HG03095 (cell line): ENCODE measurements at regions not wholly inside any gene's neighbourhood (a gene's known extent, or its start where the extent isn't known, plus 50 kb on each side); places are given as distances from the start of the nearest gene placed in this dataset.

Source experiments
- ATAC-seq: cut with Tn5 transposase; IDR thresholded peaks from one replicate; pipeline ENCODE4 v1.9.1; 2021; ENCODE audit warnings: moderate library complexity; ENCODE audit not compliant: unreplicated experiment

DNA sequence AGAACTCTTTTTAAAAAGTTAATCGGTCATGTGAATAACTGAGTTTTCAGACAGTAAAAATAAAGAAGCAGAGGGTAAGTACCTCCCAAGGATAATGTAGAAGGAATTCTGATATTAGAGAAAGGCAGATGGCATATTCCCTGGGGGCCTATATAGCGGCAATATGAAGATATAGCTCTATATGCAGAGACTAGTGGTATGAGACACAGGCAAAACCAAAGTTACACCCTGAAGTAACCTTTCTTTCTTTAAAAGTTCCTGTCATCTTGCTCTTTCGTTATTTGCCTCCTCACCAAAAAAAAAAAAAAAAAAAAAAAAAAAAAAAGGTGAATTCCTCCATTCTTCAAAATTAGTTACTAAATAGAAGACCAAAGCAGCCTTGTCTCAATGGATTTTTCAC, 76.2 kb upstream of the ARHGAP32 start:
- ATAC-seq: no peak

DNA sequence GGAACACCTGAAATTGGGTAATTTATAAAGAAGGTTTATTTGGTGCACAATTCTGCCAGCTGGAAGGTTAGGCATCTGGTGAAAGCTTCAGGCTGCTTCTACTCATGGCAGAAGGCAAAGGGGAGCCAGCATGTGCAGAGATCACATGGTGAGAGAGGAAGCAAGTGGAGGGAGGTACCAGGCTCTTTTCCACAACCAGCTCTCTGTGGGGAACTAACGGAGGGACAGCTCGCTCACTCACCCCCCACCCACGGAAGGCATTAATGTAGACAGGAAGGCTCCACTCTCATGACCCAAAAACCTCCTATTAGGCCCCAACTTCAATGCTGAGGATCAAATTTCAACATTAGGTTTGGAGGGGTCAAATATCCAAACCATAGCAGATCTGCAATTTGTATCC, 75.6 kb upstream of the ARHGAP32 start:
- no peak for ATAC-seq

DNA sequence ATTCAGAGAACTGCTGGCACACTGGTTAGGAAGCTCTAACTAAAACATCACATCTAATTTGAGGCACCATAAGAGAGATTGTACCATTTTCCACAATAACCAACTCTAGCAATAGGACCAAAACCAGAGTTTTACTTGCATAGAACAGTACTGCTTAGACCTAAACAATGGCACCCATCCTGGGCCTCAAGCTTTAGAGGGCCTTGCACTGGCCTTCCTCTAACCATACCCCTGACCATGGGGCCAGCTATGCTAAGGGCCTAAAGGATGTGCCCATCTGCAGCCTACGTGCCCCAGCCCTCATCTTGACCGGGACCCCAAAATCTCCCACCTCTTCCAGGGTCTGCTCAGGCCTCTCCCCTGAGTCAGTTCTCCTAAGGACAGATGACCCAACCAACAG, 74.4 kb upstream of the ARHGAP32 start:
- no peak for ATAC-seq

DNA sequence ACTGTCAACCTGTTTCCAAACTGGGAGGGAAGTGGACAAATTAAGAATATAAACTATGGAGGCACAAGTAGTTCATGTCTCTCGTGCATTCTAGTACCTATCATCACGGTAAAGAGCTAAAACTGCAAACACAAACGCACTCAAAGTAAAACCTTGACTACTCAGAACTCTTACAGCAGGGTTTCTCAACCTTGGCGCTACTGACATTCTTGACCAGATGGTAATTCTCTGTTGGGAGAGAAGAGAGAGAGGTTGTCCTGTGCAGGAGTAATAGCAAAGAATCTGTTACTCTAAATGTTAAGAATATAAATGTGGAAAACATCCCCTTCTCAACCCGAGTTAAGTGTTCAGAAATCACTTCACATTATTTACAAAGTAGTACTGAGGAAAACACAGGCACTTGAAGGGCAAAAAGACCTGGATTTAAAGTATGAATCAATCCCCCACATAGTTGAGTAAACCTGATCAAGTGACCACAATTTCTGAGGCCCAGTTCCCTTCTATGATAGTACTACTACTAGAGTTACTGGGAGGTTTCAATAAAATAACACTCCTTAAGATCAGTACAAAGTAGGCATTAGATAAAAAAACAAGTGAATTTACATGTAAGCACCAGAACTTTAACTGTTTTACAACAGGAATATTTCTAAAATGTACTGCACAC, 73.1 kb upstream of the ARHGAP32 start:
- ATAC-seq: no peak

DNA sequence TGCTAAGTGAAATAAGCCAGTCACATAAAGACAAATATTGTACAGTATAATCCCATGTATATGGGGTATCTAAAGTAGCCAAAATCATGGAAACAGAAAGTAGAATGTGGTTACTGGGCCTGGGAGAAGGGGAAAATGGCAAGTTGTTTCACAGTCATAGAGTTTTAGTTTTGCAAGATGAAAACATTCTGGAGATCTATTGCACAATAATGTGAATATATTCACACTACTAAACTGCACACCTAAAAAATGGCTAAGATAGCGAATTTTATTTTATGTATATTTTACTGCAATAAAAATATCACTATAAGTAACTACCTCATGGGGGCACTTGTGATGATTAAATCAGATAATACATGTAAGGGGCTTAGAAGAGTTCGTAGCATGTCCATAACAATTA, 72.0 kb upstream of the ARHGAP32 start:
- ATAC-seq: no peak

DNA sequence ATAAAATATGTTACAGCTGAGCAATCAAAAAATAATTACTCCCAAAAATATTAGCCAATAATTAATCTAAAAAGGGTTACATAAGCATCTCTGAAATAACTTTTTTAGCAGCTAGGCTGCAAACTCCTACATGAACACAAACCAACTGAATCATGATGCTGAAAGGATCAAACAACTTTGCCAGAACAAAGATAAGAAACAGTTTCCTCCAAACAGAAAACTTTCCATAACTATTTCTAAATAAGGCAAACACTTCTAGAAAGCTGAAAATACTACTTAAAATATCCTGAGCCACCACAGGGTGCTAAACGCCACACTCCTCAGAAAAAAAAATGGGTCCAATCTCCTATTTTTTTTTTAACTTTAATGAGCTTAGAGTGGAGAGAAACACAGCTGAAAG, 68.6 kb upstream of the ARHGAP32 start:
- ATAC-seq: no peak

DNA sequence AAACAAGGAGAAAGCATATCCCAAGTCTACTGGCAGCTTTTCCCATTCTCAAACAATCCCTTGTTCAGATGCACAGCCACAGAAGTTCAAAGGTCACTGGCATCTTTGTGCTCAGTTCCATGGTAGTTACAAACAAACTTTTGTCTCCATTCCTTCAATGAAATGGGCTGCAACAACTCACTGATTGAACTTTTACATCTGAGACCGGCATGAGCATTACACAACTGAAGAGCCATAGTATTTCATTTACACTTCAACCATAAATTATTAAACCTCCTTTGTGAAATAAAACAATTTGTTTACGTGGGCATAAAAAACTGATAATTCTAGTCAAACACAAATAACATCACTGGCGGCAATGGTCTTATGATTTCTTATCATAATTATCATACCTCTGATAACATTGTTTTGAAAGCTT, 67.8 kb upstream of the ARHGAP32 start:
- ATAC-seq: no peak

DNA sequence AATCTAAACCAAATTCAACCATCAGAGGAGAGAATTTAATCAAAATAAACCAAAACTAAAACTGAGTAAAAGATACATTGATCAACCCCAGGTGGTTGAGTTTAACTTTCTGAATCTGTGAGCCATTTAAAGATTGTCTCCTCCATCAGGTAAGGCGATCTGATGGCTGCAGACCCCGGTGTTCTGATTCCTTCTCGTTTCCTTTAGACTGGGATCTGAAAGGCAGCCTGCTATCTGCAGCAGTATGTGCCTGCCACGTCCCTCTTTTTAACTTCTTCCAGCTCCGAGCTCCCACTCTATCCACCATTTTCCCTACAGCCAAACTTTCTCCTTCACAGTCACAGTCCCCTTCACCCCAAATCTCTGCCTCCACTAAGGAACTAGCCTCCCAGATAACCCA, 66.1 kb upstream of the ARHGAP32 start:
- no peak for ATAC-seq

DNA sequence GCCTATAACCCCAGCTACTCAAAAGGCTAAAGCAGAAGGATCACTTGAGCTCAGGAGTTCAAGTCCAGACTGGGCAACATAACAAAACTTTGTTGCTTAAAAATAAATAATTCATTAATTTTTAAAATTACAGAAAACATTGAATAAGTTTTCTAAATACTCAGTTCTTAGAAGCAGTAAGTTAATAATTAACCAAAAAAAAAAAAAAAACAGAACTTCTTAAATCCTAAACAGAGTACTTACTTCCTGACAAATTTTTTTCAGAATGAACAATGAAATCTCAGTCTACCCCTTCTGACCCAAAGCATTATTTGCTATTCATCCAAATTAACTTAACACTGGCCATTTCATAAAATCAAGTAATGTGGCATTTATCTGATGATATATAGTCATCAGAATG, 65.4 kb upstream of the ARHGAP32 start:
- no peak for ATAC-seq

DNA sequence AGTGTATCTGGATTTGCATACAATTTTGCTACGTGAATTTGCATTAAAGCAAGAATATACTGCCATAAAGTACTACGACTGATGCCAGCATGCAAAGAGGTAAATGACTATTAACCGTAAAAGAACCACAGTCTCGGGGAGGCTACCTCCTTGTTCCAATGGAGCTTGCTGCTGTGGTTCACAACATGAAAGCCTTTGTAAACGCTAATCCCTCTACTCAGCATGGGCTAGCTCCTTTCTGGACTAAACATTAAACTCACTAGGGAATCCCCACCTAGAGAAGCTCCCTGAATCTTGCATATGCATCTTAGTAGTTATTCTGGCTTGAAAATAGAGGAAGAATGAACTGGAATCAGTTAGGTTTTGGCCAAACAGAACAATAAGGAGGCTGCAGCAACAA, 60.5 kb upstream of the ARHGAP32 start:
- ATAC-seq: no peak

DNA sequence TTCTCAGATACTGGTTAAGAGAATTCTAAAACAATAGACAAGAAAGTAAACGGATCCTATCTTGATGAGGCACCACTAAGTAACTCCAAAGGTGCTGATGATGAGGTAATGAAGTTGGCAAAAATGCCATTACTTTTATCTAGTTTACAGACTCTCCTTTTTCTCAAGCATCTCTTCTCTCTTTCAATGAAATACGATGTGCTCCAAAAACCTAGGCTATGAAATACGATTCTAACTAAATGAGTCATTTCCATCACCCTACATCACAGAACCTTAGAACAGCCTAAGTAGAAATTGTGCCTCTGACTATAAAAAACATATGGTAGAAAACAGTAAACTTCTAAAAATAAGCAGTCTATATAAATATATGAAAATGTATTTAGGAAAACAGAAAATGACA, 58.9 kb upstream of the ARHGAP32 start:
- no peak for ATAC-seq

DNA sequence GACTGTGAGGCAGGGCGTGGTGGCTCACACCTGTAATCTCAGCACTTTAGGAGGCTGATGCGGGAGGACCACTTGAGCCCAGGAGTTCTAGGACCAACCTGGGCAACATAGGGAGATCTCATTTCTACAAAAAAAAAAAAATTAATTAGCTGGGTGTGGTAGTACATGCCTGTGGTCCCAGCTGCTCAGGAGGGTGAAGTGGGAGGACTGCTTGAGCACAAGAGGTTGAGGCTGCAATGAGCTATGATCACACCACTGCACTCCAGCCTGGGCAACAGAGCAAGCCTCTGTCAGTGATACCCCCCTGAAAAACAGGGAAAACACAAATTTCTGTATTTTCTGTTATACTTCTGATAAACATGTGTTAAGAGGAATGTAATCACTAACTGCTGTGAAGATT, 57.8 kb upstream of the ARHGAP32 start:
- ATAC-seq: no peak

DNA sequence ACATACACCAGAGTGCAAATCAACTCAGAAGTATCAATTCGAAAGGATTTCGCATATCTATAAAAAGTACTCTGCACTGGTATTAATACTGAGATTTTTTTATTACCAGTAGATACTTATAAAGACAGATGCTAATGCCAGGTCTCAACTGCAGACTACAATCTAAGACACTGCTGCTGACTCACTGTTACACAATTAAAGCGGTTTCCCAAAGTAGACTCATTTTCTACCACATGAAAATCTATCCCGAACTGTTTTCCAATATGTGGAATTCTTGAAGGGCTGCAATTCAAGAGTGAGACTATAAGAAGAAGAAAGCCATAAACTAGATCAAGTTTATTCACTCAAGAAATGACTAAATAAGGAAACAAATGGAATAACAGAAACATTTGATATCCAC, 57.2 kb upstream of the ARHGAP32 start:
- ATAC-seq: no peak

DNA sequence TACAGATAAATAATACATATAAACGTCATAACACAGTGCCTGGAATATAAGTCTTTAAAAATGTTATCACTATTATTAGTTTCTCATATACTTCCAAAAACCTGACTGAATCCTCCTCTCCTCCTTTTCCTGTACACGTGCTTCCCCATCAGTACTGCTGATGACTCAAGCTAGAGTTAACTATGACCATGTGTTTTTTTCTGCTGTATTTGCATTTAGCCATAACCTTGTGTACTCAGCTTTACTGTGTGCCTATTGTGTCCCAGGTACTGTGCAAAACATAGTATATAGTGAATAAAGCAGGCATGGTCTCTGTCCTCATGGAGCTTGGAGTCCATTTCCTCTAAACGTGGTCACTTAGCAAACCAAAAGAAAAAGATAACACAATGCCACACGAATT, 56.5 kb upstream of the ARHGAP32 start:
- no peak for ATAC-seq

DNA sequence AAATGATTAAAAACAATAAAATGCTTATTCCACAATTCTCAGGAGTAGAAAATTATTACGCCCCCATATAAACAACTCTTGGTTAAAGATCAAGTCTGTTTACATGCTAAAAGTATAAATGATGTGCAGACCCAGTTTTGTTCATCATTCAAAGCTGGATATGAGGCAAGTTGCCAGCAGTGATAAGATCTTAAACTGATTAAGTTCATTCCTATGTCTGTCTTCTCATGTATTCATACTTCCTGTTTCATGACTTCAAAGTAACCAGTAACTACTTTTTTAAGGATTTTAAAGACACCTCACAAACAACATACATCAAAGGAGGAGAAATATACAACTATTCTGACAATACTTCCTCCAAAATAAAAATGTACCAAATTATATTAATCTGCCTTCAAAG, 55.0 kb upstream of the ARHGAP32 start:
- no peak for ATAC-seq

DNA sequence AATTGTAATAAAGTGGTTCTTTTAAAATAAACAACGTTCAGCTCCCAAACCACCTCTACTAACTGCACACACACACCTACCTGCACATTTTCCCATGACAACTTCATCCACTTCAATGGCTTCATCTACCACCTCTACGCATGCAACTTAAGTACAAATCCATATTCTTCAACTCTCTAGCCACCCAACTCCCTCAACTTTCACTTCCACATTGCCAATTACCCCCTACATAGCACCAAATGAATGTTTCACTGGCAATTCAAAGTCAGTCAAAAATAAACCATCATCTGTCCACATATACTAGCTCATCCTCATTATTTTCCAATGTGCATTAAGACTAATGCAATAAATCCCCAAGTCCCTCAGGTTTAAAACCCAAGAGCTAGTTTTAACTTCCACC, 50.7 kb upstream of the ARHGAP32 start:
- ATAC-seq: no peak
